ENCODE measurements at regions not wholly inside any gene's neighbourhood (a gene's known extent, or its start where the extent isn't known, plus 50 kb on each side); places are given as distances from the start of the nearest gene placed in this dataset.

GRCh38 chr2:56626927-56627326, 443.1 kb downstream of the CCDC85A start (continued):
- TF ChIP-seq TSHZ2 (CRISPR knock-in tag; IDR thresholded peaks at IDR 0.05) (no peak), CREB5 (CRISPR knock-in tag; IDR thresholded peaks at IDR 0.05; ENCODE audit: low read depth) (no peak), POU6F1 (CRISPR knock-in tag; IDR thresholded peaks at IDR 0.05; ENCODE audit: borderline replicate concordance, low read depth) (no peak), ZNF8 (CRISPR knock-in tag; IDR thresholded peaks at IDR 0.05) (no peak), ZNF70 (CRISPR knock-in tag; IDR thresholded peaks at IDR 0.05) (no peak), ZFP3 (CRISPR knock-in tag; IDR thresholded peaks at IDR 0.05) (no peak)

GRCh38 chr2:56630286-56630685, 446.5 kb downstream of the CCDC85A start:
- ATAC-seq = no peak
- no peak for TF ChIP-seq ZFP3 (CRISPR knock-in tag; IDR thresholded peaks at IDR 0.05)
- no peak for TF ChIP-seq ZNF70 (CRISPR knock-in tag; IDR thresholded peaks at IDR 0.05)
- TF ChIP-seq ZFP30 (CRISPR knock-in tag; IDR thresholded peaks at IDR 0.05) = no peak

- no peak for ATAC-seq
- TF ChIP-seq OSR1 (CRISPR knock-in tag; IDR thresholded peaks at IDR 0.05) = no peak
- no peak for TF ChIP-seq ZNF8 (CRISPR knock-in tag; IDR thresholded peaks at IDR 0.05)
- no peak for TF ChIP-seq PATZ1 (CRISPR knock-in tag; IDR thresholded peaks at IDR 0.05; ENCODE audit: borderline replicate concordance)
These were observed 464.2 kb downstream of the CCDC85A start for GRCh38 chr2:56647997-56648396.

- peak; percentile 92 for ATAC-seq
- no peak for TF ChIP-seq ZFP30 (CRISPR knock-in tag; IDR thresholded peaks at IDR 0.05)
- peak; percentile 57; the same call in 1 of the 2 replicates for TF ChIP-seq ISL1 (CRISPR knock-in tag; IDR thresholded peaks at IDR 0.05)
These were observed 465.0 kb downstream of the CCDC85A start for GRCh38 chr2:56648802-56649201.

GRCh38 chr2:56654936-56655335, 471.1 kb downstream of the CCDC85A start:
- no peak for ATAC-seq
- TF ChIP-seq OSR1 (CRISPR knock-in tag; IDR thresholded peaks at IDR 0.05) (no peak), ZFP30 (CRISPR knock-in tag; IDR thresholded peaks at IDR 0.05) (no peak), RARB (CRISPR knock-in tag; IDR thresholded peaks at IDR 0.05) (no peak), CSDC2 (CRISPR knock-in tag; IDR thresholded peaks at IDR 0.05) (no peak), BACH2 (CRISPR knock-in tag; IDR thresholded peaks at IDR 0.05; ENCODE audit: borderline replicate concordance) (no peak)

GRCh38 chr2:56656826-56657225, 473.0 kb downstream of the CCDC85A start:
- no peak for TF ChIP-seq ARNTL (CRISPR knock-in tag; IDR thresholded peaks at IDR 0.05; ENCODE audit: borderline replicate concordance, low read depth)
- no peak for TF ChIP-seq TCF4 (CRISPR knock-in tag; IDR thresholded peaks at IDR 0.05; ENCODE audit: borderline replicate concordance)
- TF ChIP-seq ZC3H10 (CRISPR knock-in tag; IDR thresholded peaks at IDR 0.05) = no peak
- TF ChIP-seq TOX (CRISPR knock-in tag; IDR thresholded peaks at IDR 0.05; ENCODE audit: borderline replicate concordance) = no peak

More at GRCh38 chr2:56656826-56657225, 473.0 kb downstream of the CCDC85A start:
- ATAC-seq = no peak

All from SK-N-SH treated with all-trans-retinoic acid at 6 μM for 48 hours (cell line).